Stomach (tissue), 4 donors: ENCODE measurements at regions not wholly inside any gene's neighbourhood (a gene's known extent, or its start where the extent isn't known, plus 50 kb on each side); places are given as distances from the start of the nearest gene placed in this dataset.

ENCODE experiments used
- CTCF ChIP-seq, 7 experiments: fragments of 450-650 bp in 4 of 7; fragments of 200-600 bp in 3 of 7; sonication (generic) in 3 of 7; IDR thresholded peaks; one replicate each; pipeline ENCODE4 v1.5.1; 2016 to 2019; ENCODE audit warnings: antibody characterized with exemption in 7 of 7, control low read depth in 2 of 7, mild to moderate bottlenecking in 1 of 7
- POLR2AphosphoS5 ChIP-seq, 3 donors: sonication (generic); formaldehyde crosslinking; IDR thresholded peaks; one replicate each; pipeline ENCODE4 v1.6.1; 2016; ENCODE audit warnings: antibody characterized with exemption in 3 of 3

GRCh38 chr10:53487019-53487983 is 714.7 kb upstream of the MBL2 start:
- TF ChIP-seq CTCF (IDR thresholded peaks at IDR 0.05), result no peak
- TF ChIP-seq POLR2AphosphoS5 (IDR thresholded peaks at IDR 0.05), result no peak
